GM12878 (cell line): ENCODE measurements at regions not wholly inside any gene's neighbourhood (a gene's known extent, or its start where the extent isn't known, plus 50 kb on each side); places are given as distances from the start of the nearest gene placed in this dataset.

Source experiments
- ATAC-seq: fragments of 200-7000 bp; cut with Tn5 transposase; 3 replicates; pipeline ENCODE4 v1.9.1; 2020; ENCODE audit warnings: mild to moderate bottlenecking, moderate library complexity
- BruUV-seq: library from RNA; stranded (reverse); fragments of 400-500 nt; replicated peaks from 2 replicates; lab custom pipeline; 2021; lab: Mats Ljungman, UMichigan
- CTCF ChIA-PET: fragments of 300-600 bp; sonication (Branson Sonifier 250); formaldehyde crosslinking; extraction: SDS; loops from one replicate; lab custom pipeline; 2021; ENCODE audit warnings: inconsistent platforms; lab: Yijun Ruan, JAX
- POLR2A ChIA-PET: fragments of 350-600 bp; formaldehyde crosslinking; extraction: SDS; loops from one replicate; lab custom pipeline; 2021; ENCODE audit warnings: inconsistent platforms; lab: Charles Lee
- RAD21 ChIA-PET: fragments of 300-600 bp; sonication (Branson Sonifier 250); formaldehyde crosslinking; loops from one replicate; lab custom pipeline; 2023; ENCODE audit warnings: antibody characterized with exemption; ENCODE audit not compliant: unreplicated experiment; lab: Charles Lee
- SMC1A ChIA-PET: fragments of 300-600 bp; sonication (Branson Sonifier 250); formaldehyde crosslinking; loops from one replicate; lab custom pipeline; 2023; ENCODE audit not compliant: unreplicated experiment, uncharacterized antibody; lab: Charles Lee
- DNase-seq: peaks from one replicate; pipeline ENCODE4 v3.0.0-alpha.2; 2011; ENCODE audit warnings: low read depth, low spot score
- FAIRE-seq: peaks from 3 replicates; lab custom pipeline; 2011; peaks lifted over from hg19 to GRCh38; lab: Jason Lieb, UNC
- H2AFZ ChIP-seq: 2 replicates; pipeline ENCODE4 v1.6.0; 2011; ENCODE audit warnings: low read depth, low read length, control low read depth; ENCODE audit not compliant: control insufficient read depth
- H3K27ac ChIP-seq: 2 replicates; pipeline ENCODE4 v1.5.1; 2011; ENCODE audit warnings: control low read depth; ENCODE audit not compliant: control insufficient read depth, insufficient read depth
- H3K27me3 ChIP-seq, 2 experiments: replicated peaks in 1 of 2; 2 replicates each; pipeline versions ENCODE4 v1.6.0 to v1.6.1; 2011; ENCODE audit warnings: low read length in 1 of 2; ENCODE audit not compliant: control insufficient read depth in 2 of 2, insufficient read depth in 2 of 2
- H3K36me3 ChIP-seq, 2 experiments: 2 replicates each; pipeline ENCODE4 v1.5.1; 2011; ENCODE audit warnings: low read length in 1 of 2; ENCODE audit not compliant: control insufficient read depth in 2 of 2, insufficient read depth in 2 of 2
- H3K4me1 ChIP-seq: 2 replicates; pipeline ENCODE4 v1.6.1; 2011; ENCODE audit warnings: mild to moderate bottlenecking, low read length, moderate library complexity, mixed read lengths; ENCODE audit not compliant: control insufficient read depth, insufficient read depth
- H3K4me2 ChIP-seq: 2 replicates; pipeline ENCODE4 v1.6.0; 2011; ENCODE audit warnings: control low read depth; ENCODE audit not compliant: control insufficient read depth, insufficient read depth
- H3K4me3 ChIP-seq: fragments of 200-600 bp; sonication (generic); 2 replicates; pipeline ENCODE4 v1.5.1; 2016
- H3K79me2 ChIP-seq: 2 replicates; pipeline ENCODE4 v1.6.0; 2011; ENCODE audit warnings: low read length; ENCODE audit not compliant: control insufficient read depth, insufficient read depth
- H3K9ac ChIP-seq: 2 replicates; pipeline ENCODE4 v1.8.0; 2011; ENCODE audit warnings: low read length, control low read depth, mixed read lengths; ENCODE audit not compliant: control insufficient read depth, insufficient read depth
- H3K9me3 ChIP-seq: replicated peaks from 3 replicates; pipeline ENCODE4 v1.5.1; 2011; ENCODE audit warnings: mild to moderate bottlenecking, low read length; ENCODE audit not compliant: control insufficient read depth, insufficient read depth
- H4K20me1 ChIP-seq: 2 replicates; pipeline ENCODE4 v1.6.0; 2011; ENCODE audit not compliant: control insufficient read depth, insufficient read depth
- ESRRA ChIP-seq: IDR thresholded peaks from 2 replicates; pipeline ENCODE4 v1.6.1; 2012; ENCODE audit warnings: mild to moderate bottlenecking, low read length, improper control_type of control experiment
- FOXK2 ChIP-seq: fragments of 450-650 bp; IDR thresholded peaks from 2 replicates; pipeline ENCODE4 v1.6.1; 2017; ENCODE audit warnings: mild to moderate bottlenecking, moderate library complexity
- IRF4 ChIP-seq: IDR thresholded peaks from 2 replicates; pipeline ENCODE4 v1.6.1; 2011; ENCODE audit warnings: low read depth, low read length
- MEF2B ChIP-seq: fragments of 450-650 bp; IDR thresholded peaks from 2 replicates; pipeline ENCODE4 v1.6.1; 2018; ENCODE audit warnings: mild to moderate bottlenecking, moderate library complexity; ENCODE audit not compliant: partially characterized antibody, poor library complexity, severe bottlenecking
- MXI1 ChIP-seq: fragments of 150-350 bp; IDR thresholded peaks from 2 replicates; pipeline ENCODE4 v1.6.1; 2011; ENCODE audit warnings: low read depth, mild to moderate bottlenecking, inconsistent platforms, low read length, improper control_type of control experiment
- PAX5 ChIP-seq: IDR thresholded peaks from 2 replicates; pipeline ENCODE4 v1.6.1; 2011; ENCODE audit warnings: low read depth, low read length, borderline replicate concordance
- PKNOX1 ChIP-seq: fragments of 450-650 bp; IDR thresholded peaks from 2 replicates; pipeline ENCODE4 v1.6.1; 2016; ENCODE audit warnings: mild to moderate bottlenecking
- STAT3 ChIP-seq: IDR thresholded peaks from 2 replicates; pipeline ENCODE4 v1.6.1; 2011; ENCODE audit warnings: low read depth, low read length, improper control_type of control experiment
- TAF1 ChIP-seq: IDR thresholded peaks from 2 replicates; pipeline ENCODE4 v1.6.1; 2011; ENCODE audit warnings: mild to moderate bottlenecking, low read depth, low read length, borderline replicate concordance
- TARDBP ChIP-seq: IDR thresholded peaks from 2 replicates; pipeline ENCODE4 v1.6.1; 2016; ENCODE audit warnings: borderline replicate concordance
- YBX1 ChIP-seq: fragments of 450-650 bp; IDR thresholded peaks from 2 replicates; pipeline ENCODE4 v1.6.1; 2016; ENCODE audit warnings: antibody characterized with exemption
- YY1 ChIP-seq: IDR thresholded peaks from 2 replicates; pipeline ENCODE4 v1.6.1; 2011; ENCODE audit warnings: low read depth, mild to moderate bottlenecking, low read length
- ZNF217 ChIP-seq: fragments of 450-650 bp; IDR thresholded peaks from 2 replicates; pipeline ENCODE4 v1.6.1; 2017; ENCODE audit warnings: antibody characterized with exemption, mild to moderate bottlenecking
- WGBS: methylation state at CpG from one replicate; pipeline ENCODE4 v1.1.6; 2016; ENCODE audit warnings: low lambda C conversion rate; ENCODE audit not compliant: insufficient replicate concordance, insufficient coverage; ENCODE audit errors: missing lambda C conversion rate; 5-methylcytosine and 5-hydroxymethylcytosine counted together
- in situ Hi-C: fragments of 300-500 bp; cut with MboI; formaldehyde crosslinking; loops from 9 replicates; pipeline ENCODE4 v1.14.3; 2018; ENCODE audit warnings: mixed read lengths
- intact Hi-C: fragments of 100-400 bp; cut with micrococcal nuclease; formaldehyde crosslinking; loops from one replicate; pipeline ENCODE4 v1.14.2; 2022; ENCODE audit not compliant: unreplicated experiment
- TF ChIP-seq, protein P1 (sequence below): fragments of 450-650 bp; formaldehyde crosslinking; IDR thresholded peaks from 2 replicates; pipeline ENCODE4 v1.4.0; 2020; ENCODE audit warnings: mild to moderate bottlenecking, moderate library complexity

DNA sequence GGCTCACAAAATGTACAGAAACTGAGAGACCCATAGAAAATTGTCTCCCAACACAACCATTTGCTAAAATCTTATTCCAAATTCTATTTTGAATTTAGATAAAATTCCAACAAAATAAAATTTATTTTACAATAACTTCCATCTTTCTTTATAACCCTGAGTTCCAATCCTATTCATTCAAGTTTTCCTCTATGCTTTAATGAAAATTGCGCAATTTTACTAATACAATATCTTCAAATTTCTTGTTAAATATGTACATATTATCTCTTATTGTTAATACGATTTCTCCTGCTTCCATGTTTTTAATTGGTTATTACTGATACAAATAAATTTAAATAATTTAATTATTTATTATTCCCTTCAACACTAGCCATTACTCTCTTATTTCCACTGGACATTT is 645.2 kb upstream of the COBL start (continued):
- TF ChIP-seq PKNOX1 (no peak), MEF2B (no peak), TAF1 (no peak), FOXK2 (no peak), IRF4 (no peak), TARDBP (no peak), YY1 (no peak), YBX1 (no peak)

DNA sequence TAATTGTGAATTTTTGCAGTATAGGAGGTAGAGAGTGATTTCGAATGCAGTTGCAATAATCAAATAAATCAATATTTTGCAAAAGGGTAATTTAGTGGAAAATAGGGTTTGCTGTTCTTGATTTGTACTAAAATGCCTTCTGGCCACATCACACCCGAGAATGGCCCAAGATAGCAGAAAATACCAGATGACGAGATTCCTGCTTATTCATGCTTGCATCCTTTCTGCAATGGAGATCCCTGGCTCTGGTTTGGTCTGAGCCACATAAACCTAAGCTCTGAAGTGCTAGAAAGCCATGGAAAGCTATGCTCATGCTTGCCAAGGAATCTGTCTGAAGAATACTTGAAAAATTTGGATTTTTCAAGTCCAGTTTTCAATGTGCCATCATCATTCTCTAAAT is 634.2 kb upstream of the COBL start:
- no peak for ATAC-seq
- in situ Hi-C loops (no loop called here), intact Hi-C loops (no loop called here)
- RAD21 ChIA-PET: no interaction called here
- BruUV-seq: no TSS peak
- Histone ChIP-seq H3K36me3 (no peaks in the 10 kb centered on the region), H3K4me2 (no peak overlapping the region), H4K20me1 (no peaks in the 10 kb centered on the region), H3K27me3 (no peaks in the 10 kb centered on the region), H3K27ac (no peak overlapping the region), H3K9ac (no peak overlapping the region)
- CTCF ChIA-PET: no interaction called here
- no peak for TF ChIP-seq MXI1
- no peak for TF ChIP-seq STAT3
- TF ChIP-seq ZNF217: no peak
- TF ChIP-seq, protein P1, sequence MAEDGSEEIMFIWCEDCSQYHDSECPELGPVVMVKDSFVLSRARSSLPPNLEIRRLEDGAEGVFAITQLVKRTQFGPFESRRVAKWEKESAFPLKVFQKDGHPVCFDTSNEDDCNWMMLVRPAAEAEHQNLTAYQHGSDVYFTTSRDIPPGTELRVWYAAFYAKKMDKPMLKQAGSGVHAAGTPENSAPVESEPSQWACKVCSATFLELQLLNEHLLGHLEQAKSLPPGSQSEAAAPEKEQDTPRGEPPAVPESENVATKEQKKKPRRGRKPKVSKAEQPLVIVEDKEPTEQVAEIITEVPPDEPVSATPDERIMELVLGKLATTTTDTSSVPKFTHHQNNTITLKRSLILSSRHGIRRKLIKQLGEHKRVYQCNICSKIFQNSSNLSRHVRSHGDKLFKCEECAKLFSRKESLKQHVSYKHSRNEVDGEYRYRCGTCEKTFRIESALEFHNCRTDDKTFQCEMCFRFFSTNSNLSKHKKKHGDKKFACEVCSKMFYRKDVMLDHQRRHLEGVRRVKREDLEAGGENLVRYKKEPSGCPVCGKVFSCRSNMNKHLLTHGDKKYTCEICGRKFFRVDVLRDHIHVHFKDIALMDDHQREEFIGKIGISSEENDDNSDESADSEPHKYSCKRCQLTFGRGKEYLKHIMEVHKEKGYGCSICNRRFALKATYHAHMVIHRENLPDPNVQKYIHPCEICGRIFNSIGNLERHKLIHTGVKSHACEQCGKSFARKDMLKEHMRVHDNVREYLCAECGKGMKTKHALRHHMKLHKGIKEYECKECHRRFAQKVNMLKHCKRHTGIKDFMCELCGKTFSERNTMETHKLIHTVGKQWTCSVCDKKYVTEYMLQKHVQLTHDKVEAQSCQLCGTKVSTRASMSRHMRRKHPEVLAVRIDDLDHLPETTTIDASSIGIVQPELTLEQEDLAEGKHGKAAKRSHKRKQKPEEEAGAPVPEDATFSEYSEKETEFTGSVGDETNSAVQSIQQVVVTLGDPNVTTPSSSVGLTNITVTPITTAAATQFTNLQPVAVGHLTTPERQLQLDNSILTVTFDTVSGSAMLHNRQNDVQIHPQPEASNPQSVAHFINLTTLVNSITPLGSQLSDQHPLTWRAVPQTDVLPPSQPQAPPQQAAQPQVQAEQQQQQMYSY (CRISPR knock-in tag): no peak
- TF ChIP-seq PAX5: no peak
- TF ChIP-seq ESRRA: no peak
- TF ChIP-seq, all 136 proteins: peak for 0
- ChIA-PET SMC1A (no interaction called here), POLR2A (no interaction called here)
- no peak overlapping the region for H3K4me3 ChIP-seq
- 7% methylated on average over 3 of the region's 3 CpGs for WGBS
- no peaks in the 10 kb centered on the region for H3K4me1 ChIP-seq
- no peak overlapping the region for H2AFZ ChIP-seq
- no peak for FAIRE-seq
- H3K79me2 ChIP-seq: no peaks in the 10 kb centered on the region
- DNase-seq: no peak
- no peaks in the 10 kb centered on the region for H3K9me3 ChIP-seq
